HepG2 (cell line): ENCODE measurements at regions not wholly inside any gene's neighbourhood (a gene's known extent, or its start where the extent isn't known, plus 50 kb on each side); places are given as distances from the start of the nearest gene placed in this dataset.
"Not testable (repeated sequence)": the region's sequence is repeated elsewhere in the genome, so short reads cannot be mapped to it uniquely, and the experiment has no call there.

ENCODE experiments used
- ARHGAP35 ChIP-seq: sonication (generic); formaldehyde crosslinking; IDR thresholded peaks from 2 replicates; pipeline ENCODE4 v1.9.0; 2022; ENCODE audit warnings: mild to moderate bottlenecking, inconsistent platforms, moderate library complexity, missing genetic modification reagents, borderline replicate concordance
- EZH2 ChIP-seq: conservative IDR thresholded peaks from 2 replicates; pipeline ENCODE4 v1.6.1; 2012; ENCODE audit warnings: mild to moderate bottlenecking, low read depth, low read length, moderate library complexity
- FOXK2 ChIP-seq: fragments of 450-650 bp; IDR thresholded peaks from 2 replicates; pipeline ENCODE4 v1.6.1; 2016
- GATAD2A ChIP-seq: IDR thresholded peaks from 2 replicates; pipeline ENCODE4 v1.6.1; 2016
- MAFK ChIP-seq, 2 experiments: IDR thresholded peaks in 1 of 2; conservative IDR thresholded peaks in 1 of 2; 2 replicates each; pipeline ENCODE4 v1.6.1; 2011; ENCODE audit warnings: improper control_type of control experiment in 2 of 2, low read length in 2 of 2
- NR1H2 ChIP-seq: sonication (generic); formaldehyde crosslinking; IDR thresholded peaks from 2 replicates; pipeline ENCODE4 v1.8.1; 2022; ENCODE audit warnings: low read depth, missing genetic modification reagents, borderline replicate concordance
- POLR2A ChIP-seq, 2 experiments: IDR thresholded peaks; 2 replicates each; pipeline ENCODE4 v1.6.1; 2011; ENCODE audit warnings: low read depth in 2 of 2, low read length in 2 of 2, mild to moderate bottlenecking in 1 of 2, moderate library complexity in 1 of 2; ENCODE audit not compliant: insufficient read depth in 1 of 2
- TCF7 ChIP-seq: sonication (generic); IDR thresholded peaks from 2 replicates; pipeline ENCODE4 v1.6.1; 2016; ENCODE audit warnings: antibody characterized with exemption, low read depth
- ZBTB20 ChIP-seq: sonication (generic); formaldehyde crosslinking; IDR thresholded peaks from 2 replicates; pipeline ENCODE4 v1.8.1; 2023; ENCODE audit warnings: missing genetic modification reagents, low read depth, mild to moderate bottlenecking, borderline replicate concordance
- ZNF263 ChIP-seq: sonication (generic); formaldehyde crosslinking; IDR thresholded peaks from 2 replicates; pipeline ENCODE4 v1.4.0; 2020; ENCODE audit warnings: missing genetic modification reagents
- TF ChIP-seq, protein P1 (sequence below): sonication (generic); formaldehyde crosslinking; IDR thresholded peaks from 2 replicates; pipeline ENCODE4 v1.4.0; 2020; ENCODE audit warnings: low read depth, mild to moderate bottlenecking, missing genetic modification reagents
- TF ChIP-seq, protein P2 (sequence below): sonication (generic); formaldehyde crosslinking; IDR thresholded peaks from 2 replicates; pipeline ENCODE4 v1.4.0; 2020; ENCODE audit warnings: missing genetic modification reagents
- TF ChIP-seq, protein P3 (sequence below): sonication (generic); formaldehyde crosslinking; IDR thresholded peaks from 2 replicates; pipeline ENCODE4 v1.5.0; 2020; ENCODE audit warnings: mild to moderate bottlenecking, missing genetic modification reagents, moderate library complexity

DNA sequence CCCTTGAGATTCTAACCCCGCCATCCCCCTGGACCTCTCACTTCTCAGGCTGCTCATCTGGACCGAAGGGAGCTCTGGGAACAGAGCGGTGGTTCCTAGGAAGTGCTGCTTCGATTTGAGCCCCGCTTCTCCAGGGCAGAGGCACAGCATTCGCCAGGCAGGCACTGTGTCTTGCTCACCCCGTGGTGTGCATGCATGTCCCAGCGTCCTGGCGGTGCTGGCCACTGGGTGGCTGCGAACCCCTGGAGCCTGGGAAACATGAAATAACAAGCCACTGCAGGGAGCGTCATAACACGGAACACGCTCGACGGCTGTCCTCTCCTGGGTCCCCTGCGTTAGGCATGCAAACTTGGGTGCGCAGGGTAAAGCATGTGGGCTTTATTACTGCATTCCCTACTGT, 4040.3 kb upstream of the TPTE start:
- TF ChIP-seq, protein P1, sequence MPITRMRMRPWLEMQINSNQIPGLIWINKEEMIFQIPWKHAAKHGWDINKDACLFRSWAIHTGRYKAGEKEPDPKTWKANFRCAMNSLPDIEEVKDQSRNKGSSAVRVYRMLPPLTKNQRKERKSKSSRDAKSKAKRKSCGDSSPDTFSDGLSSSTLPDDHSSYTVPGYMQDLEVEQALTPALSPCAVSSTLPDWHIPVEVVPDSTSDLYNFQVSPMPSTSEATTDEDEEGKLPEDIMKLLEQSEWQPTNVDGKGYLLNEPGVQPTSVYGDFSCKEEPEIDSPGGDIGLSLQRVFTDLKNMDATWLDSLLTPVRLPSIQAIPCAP (CRISPR knock-in tag) = not testable (repeated sequence)
- TF ChIP-seq, protein P2, sequence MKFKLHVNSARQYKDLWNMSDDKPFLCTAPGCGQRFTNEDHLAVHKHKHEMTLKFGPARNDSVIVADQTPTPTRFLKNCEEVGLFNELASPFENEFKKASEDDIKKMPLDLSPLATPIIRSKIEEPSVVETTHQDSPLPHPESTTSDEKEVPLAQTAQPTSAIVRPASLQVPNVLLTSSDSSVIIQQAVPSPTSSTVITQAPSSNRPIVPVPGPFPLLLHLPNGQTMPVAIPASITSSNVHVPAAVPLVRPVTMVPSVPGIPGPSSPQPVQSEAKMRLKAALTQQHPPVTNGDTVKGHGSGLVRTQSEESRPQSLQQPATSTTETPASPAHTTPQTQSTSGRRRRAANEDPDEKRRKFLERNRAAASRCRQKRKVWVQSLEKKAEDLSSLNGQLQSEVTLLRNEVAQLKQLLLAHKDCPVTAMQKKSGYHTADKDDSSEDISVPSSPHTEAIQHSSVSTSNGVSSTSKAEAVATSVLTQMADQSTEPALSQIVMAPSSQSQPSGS = not testable (repeated sequence)
- TF ChIP-seq ZNF263; TCF7; ZBTB20 (CRISPR knock-in tag); NR1H2; EZH2; GATAD2A (CRISPR knock-in tag); FOXK2; POLR2A (IDR thresholded peaks at IDR 0.05; ENCODE audit: insufficient read depth in 1 of 2, low read depth in 2 of 2, low read length in 2 of 2); MAFK (conservative IDR thresholded peaks at IDR 0.05 in 1 of 2, IDR thresholded peaks at IDR 0.05 in 1 of 2; ENCODE audit: low read length in 2 of 2); ARHGAP35 (CRISPR knock-in tag): not testable (repeated sequence)
- TF ChIP-seq, protein P3, sequence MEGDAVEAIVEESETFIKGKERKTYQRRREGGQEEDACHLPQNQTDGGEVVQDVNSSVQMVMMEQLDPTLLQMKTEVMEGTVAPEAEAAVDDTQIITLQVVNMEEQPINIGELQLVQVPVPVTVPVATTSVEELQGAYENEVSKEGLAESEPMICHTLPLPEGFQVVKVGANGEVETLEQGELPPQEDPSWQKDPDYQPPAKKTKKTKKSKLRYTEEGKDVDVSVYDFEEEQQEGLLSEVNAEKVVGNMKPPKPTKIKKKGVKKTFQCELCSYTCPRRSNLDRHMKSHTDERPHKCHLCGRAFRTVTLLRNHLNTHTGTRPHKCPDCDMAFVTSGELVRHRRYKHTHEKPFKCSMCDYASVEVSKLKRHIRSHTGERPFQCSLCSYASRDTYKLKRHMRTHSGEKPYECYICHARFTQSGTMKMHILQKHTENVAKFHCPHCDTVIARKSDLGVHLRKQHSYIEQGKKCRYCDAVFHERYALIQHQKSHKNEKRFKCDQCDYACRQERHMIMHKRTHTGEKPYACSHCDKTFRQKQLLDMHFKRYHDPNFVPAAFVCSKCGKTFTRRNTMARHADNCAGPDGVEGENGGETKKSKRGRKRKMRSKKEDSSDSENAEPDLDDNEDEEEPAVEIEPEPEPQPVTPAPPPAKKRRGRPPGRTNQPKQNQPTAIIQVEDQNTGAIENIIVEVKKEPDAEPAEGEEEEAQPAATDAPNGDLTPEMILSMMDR (CRISPR knock-in tag) = not testable (repeated sequence)
